B cell (primary cell): ENCODE measurements at regions not wholly inside any gene's neighbourhood (a gene's known extent, or its start where the extent isn't known, plus 50 kb on each side); places are given as distances from the start of the nearest gene placed in this dataset.

Source experiments
- ATAC-seq: fragments of 200-7000 bp; cut with Tn5 transposase; one replicate; pipeline ENCODE4 v1.10.0; 2021; ENCODE audit warnings: low read depth, mild to moderate bottlenecking, moderate number of reproducible peaks, moderate library complexity
- CTCF ChIA-PET: fragments of 350-600 bp; sonication (Branson Sonifier 250); formaldehyde crosslinking; loops from one replicate; lab custom pipeline; 2021; ENCODE audit warnings: antibody characterized with exemption, inconsistent platforms; lab: Charles Lee
- POLR2A ChIA-PET: fragments of 350-600 bp; sonication (Branson Sonifier 250); formaldehyde crosslinking; loops from one replicate; lab custom pipeline; 2021; ENCODE audit warnings: antibody characterized with exemption; lab: Charles Lee
- DNase-seq: peaks from one replicate; pipeline ENCODE4 v3.0.0; 2013
- H2AFZ ChIP-seq: 2 replicates; pipeline ENCODE4 v1.6.1; 2012; ENCODE audit warnings: mild to moderate bottlenecking, low read depth, low read length; ENCODE audit not compliant: insufficient read depth, poor library complexity, severe bottlenecking
- H3K27ac ChIP-seq, 2 donors: 1 replicate in 1 of 2; 2 replicates in 1 of 2; pipeline ENCODE4 v1.5.1; 2012 to 2013; ENCODE audit warnings: low read length in 2 of 2, mild to moderate bottlenecking in 2 of 2, moderate library complexity in 1 of 2
- H3K27me3 ChIP-seq, 4 experiments: fragments of 200-600 bp in 1 of 4; sonication (generic) in 1 of 4; replicated peaks in 1 of 4; 1 replicate in 2 of 4; 2 replicates in 2 of 4; pipeline versions ENCODE4 v1.6.1 to v1.7.0; 2013 to 2016; ENCODE audit warnings: low read length in 3 of 4, mild to moderate bottlenecking in 2 of 4, mixed read lengths in 1 of 4, moderate library complexity in 1 of 4; ENCODE audit not compliant: insufficient read depth in 4 of 4, control insufficient read depth in 3 of 4; ENCODE audit errors: control extremely low read depth in 1 of 4
- H3K36me3 ChIP-seq, 2 experiments: replicated peaks in 1 of 2; 1 replicate in 1 of 2; 2 replicates in 1 of 2; pipeline versions ENCODE4 v1.6.1 to v1.7.1; 2013; ENCODE audit warnings: low read length in 1 of 2; ENCODE audit not compliant: insufficient read depth in 2 of 2, control insufficient read depth in 1 of 2; ENCODE audit errors: control extremely low read depth in 1 of 2, extremely low read depth in 1 of 2
- H3K4me1 ChIP-seq, 2 donors: fragments of 200-600 bp in 1 of 2; sonication (generic) in 1 of 2; 1 replicate in 1 of 2; 2 replicates in 1 of 2; pipeline versions ENCODE4 v1.5.1 to v1.6.1; 2013 to 2017; ENCODE audit warnings: low read length in 2 of 2; ENCODE audit not compliant: control insufficient read depth in 2 of 2, insufficient read depth in 2 of 2
- H3K4me2 ChIP-seq: replicated peaks from 2 replicates; pipeline ENCODE3; 2012; ENCODE audit warnings: mild to moderate bottlenecking, low read depth, low read length; ENCODE audit not compliant: poor library complexity, severe bottlenecking
- H3K4me3 ChIP-seq, 5 experiments: fragments of 200-600 bp in 1 of 5; sonication (generic) in 1 of 5; 1 replicate in 3 of 5; 2 replicates in 2 of 5; pipeline versions ENCODE4 v1.5.1 to v1.7.0; 2011 to 2016; ENCODE audit warnings: low read length in 4 of 5, mild to moderate bottlenecking in 4 of 5, low read depth in 2 of 5, control low read depth in 1 of 5, moderate library complexity in 1 of 5; ENCODE audit not compliant: insufficient read depth in 1 of 5; ENCODE audit errors: control extremely low read depth in 1 of 5, extremely low read depth in 1 of 5
- H3K79me2 ChIP-seq: fragments of 200-600 bp; sonication (generic); one replicate; pipeline ENCODE4 v1.6.0; 2016; ENCODE audit warnings: low read length; ENCODE audit not compliant: control insufficient read depth, insufficient read depth
- H3K9ac ChIP-seq: fragments of 200-600 bp; sonication (generic); 2 replicates; pipeline ENCODE4 v1.6.1; 2017; ENCODE audit warnings: mild to moderate bottlenecking, low read length, moderate library complexity
- H3K9me3 ChIP-seq, 3 donors: one replicate each; pipeline versions ENCODE4 v1.6.1 to v1.7.1; 2013; ENCODE audit warnings: low read length in 2 of 3; ENCODE audit not compliant: control insufficient read depth in 2 of 3, insufficient read depth in 1 of 3; ENCODE audit errors: control extremely low read depth in 1 of 3
- H4K20me1 ChIP-seq: 2 replicates; pipeline ENCODE4 v1.6.0; 2012; ENCODE audit warnings: mild to moderate bottlenecking, low read length; ENCODE audit not compliant: insufficient read depth, control insufficient read depth, poor library complexity, severe bottlenecking
- H3K27ac Mint-ChIP-seq: one replicate; pipeline ENCODE4 v1.8.0; 2021; ENCODE audit warnings: mixed read lengths
- H3K27me3 Mint-ChIP-seq: one replicate; pipeline ENCODE4 v1.8.0; 2021; ENCODE audit warnings: mixed read lengths
- H3K4me1 Mint-ChIP-seq: one replicate; pipeline ENCODE4 v1.8.0; 2021; ENCODE audit warnings: mixed read lengths
- H3K4me3 Mint-ChIP-seq: one replicate; pipeline ENCODE4 v1.8.0; 2021; ENCODE audit warnings: mixed read lengths
- H3K9me3 Mint-ChIP-seq: one replicate; pipeline ENCODE4 v1.8.0; 2022; ENCODE audit warnings: mixed read lengths; ENCODE audit not compliant: insufficient read depth
- EZH2 ChIP-seq: IDR thresholded peaks from 2 replicates; pipeline ENCODE4 v1.6.1; 2012; ENCODE audit warnings: borderline replicate concordance, low read depth, mild to moderate bottlenecking, moderate library complexity, low read length; ENCODE audit not compliant: insufficient read depth, poor library complexity, severe bottlenecking
- WGBS: methylation state at CpG from one replicate; pipeline ENCODE4 v1.1.5; 2013; ENCODE audit warnings: missing lambda C conversion rate; ENCODE audit not compliant: insufficient coverage; 5-methylcytosine and 5-hydroxymethylcytosine counted together
- intact Hi-C: fragments of 100-400 bp; cut with micrococcal nuclease; formaldehyde crosslinking; loops from one replicate; pipeline ENCODE4 v1.10.0; 2022
- TF ChIP-seq, protein P1 (sequence below): fragments of 200-600 bp; IDR thresholded peaks from one replicate; pipeline ENCODE4 v1.8.0; 2022; ENCODE audit warnings: antibody characterized with exemption, mild to moderate bottlenecking

DNA sequence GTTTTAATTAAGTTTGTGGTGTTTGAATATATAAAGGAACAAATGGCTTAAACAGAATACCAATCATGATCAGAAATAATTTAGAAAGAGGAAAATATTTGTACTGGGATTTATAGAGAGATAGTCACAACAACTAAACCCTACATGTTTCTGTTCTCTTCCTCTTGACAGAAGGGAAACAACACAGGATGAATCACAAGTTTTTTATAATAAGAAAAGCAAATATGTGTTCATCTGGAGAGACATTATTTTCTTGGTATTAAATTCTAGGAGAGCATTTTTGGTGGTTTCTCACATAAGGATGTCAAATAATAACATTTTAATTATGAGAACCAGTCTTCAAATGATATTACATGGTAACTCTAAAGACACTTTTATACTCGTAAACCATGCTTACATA is 232.9 kb upstream of the PKP2 start:
- no peak overlapping the region for H2AFZ ChIP-seq
- H3K27me3 Mint-ChIP-seq: no peaks in the 10 kb centered on the region
- ChIA-PET POLR2A (no interaction called here), CTCF (no interaction called here)
- no peak overlapping the region for H3K4me2 ChIP-seq
- no peak overlapping the region for H3K27ac Mint-ChIP-seq
- H4K20me1 ChIP-seq: no peaks in the 10 kb centered on the region
- no peak overlapping the region for H3K27ac ChIP-seq
- H3K36me3 ChIP-seq: no peaks in the 10 kb centered on the region
- H3K9ac ChIP-seq: no peak overlapping the region
- intact Hi-C loops: no loop called here
- peaks cover 6% of the 10 kb centered on the region for H3K9me3 Mint-ChIP-seq
- no peaks in the 10 kb centered on the region for H3K9me3 ChIP-seq
- no peak overlapping the region for H3K4me3 Mint-ChIP-seq
- no peaks in the 10 kb centered on the region for H3K4me1 Mint-ChIP-seq
- ATAC-seq (no peak), DNase-seq (no peak)
- H3K4me3 ChIP-seq: no peak overlapping the region
- no CpG with 5 or more reads among the region's 1 CpG for WGBS
- no peaks in the 10 kb centered on the region for H3K4me1 ChIP-seq
- H3K79me2 ChIP-seq: no peaks in the 10 kb centered on the region
- no peak for TF ChIP-seq EZH2
- TF ChIP-seq, protein P1, sequence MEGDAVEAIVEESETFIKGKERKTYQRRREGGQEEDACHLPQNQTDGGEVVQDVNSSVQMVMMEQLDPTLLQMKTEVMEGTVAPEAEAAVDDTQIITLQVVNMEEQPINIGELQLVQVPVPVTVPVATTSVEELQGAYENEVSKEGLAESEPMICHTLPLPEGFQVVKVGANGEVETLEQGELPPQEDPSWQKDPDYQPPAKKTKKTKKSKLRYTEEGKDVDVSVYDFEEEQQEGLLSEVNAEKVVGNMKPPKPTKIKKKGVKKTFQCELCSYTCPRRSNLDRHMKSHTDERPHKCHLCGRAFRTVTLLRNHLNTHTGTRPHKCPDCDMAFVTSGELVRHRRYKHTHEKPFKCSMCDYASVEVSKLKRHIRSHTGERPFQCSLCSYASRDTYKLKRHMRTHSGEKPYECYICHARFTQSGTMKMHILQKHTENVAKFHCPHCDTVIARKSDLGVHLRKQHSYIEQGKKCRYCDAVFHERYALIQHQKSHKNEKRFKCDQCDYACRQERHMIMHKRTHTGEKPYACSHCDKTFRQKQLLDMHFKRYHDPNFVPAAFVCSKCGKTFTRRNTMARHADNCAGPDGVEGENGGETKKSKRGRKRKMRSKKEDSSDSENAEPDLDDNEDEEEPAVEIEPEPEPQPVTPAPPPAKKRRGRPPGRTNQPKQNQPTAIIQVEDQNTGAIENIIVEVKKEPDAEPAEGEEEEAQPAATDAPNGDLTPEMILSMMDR: no peak
- H3K27me3 ChIP-seq: no peaks in the 10 kb centered on the region

DNA sequence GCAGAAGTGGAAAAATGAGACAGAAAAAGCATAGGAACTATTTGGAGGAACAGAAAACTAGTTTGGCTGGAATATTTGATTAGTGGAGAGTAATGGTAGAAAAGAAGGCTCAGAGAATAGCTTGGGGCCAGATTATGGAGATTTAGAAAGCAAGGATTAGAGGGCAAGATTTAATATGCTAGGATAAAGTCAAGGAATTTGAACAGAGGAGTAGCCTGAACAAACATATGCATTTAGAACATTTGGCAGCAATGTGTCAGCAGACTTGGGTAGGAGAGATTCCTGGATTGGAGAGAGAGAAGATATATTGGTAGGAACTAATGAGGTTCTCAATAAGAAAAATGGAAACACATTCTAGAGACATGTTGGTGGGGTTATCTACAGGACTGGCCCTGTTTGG is 229.2 kb upstream of the PKP2 start:
- TF ChIP-seq EZH2: no peak
- TF ChIP-seq, protein P1: no peak
- H3K4me1 ChIP-seq: no peaks in the 10 kb centered on the region
- H3K9ac ChIP-seq: no peak overlapping the region
- Mint-ChIP-seq H3K4me3 (no peak overlapping the region), H3K4me1 (no peaks in the 10 kb centered on the region), H3K9me3 (peaks cover 3% of the 10 kb centered on the region), H3K27me3 (no peaks in the 10 kb centered on the region), H3K27ac (no peak overlapping the region)
- DNase-seq (no peak), ATAC-seq (no peak)
- H3K27ac ChIP-seq: no peak overlapping the region
- CTCF ChIA-PET: no interaction called here
- POLR2A ChIA-PET: no interaction called here
- no peak overlapping the region for H3K4me2 ChIP-seq
- intact Hi-C loops: no loop called here
- no peaks in the 10 kb centered on the region for H3K27me3 ChIP-seq
- no peak overlapping the region for H3K4me3 ChIP-seq
- H2AFZ ChIP-seq: no peak overlapping the region
- H3K36me3 ChIP-seq: no peaks in the 10 kb centered on the region
- no peaks in the 10 kb centered on the region for H4K20me1 ChIP-seq
- H3K9me3 ChIP-seq: no peaks in the 10 kb centered on the region
- H3K79me2 ChIP-seq: no peaks in the 10 kb centered on the region
